Upper lobe of left lung (tissue), 4 donors: ENCODE measurements at regions not wholly inside any gene's neighbourhood (a gene's known extent, or its start where the extent isn't known, plus 50 kb on each side); places are given as distances from the start of the nearest gene placed in this dataset.

Experiments used
- CTCF ChIP-seq, 6 experiments: fragments of 450-650 bp in 4 of 6; fragments of 200-600 bp in 2 of 6; sonication (generic) in 2 of 6; IDR thresholded peaks; one replicate each; pipeline ENCODE4 v1.5.1; 2016 to 2019; ENCODE audit warnings: antibody characterized with exemption in 6 of 6
- POLR2A ChIP-seq, 4 donors: fragments of 450-650 bp; IDR thresholded peaks; one replicate each; pipeline ENCODE4 v1.5.1; 2016 to 2017; ENCODE audit warnings: antibody characterized with exemption in 4 of 4, mild to moderate bottlenecking in 2 of 4
- POLR2AphosphoS5 ChIP-seq, 2 donors: sonication (generic); formaldehyde crosslinking; IDR thresholded peaks; one replicate each; pipeline ENCODE4 v1.5.1; 2017; ENCODE audit warnings: antibody characterized with exemption in 2 of 2

DNA sequence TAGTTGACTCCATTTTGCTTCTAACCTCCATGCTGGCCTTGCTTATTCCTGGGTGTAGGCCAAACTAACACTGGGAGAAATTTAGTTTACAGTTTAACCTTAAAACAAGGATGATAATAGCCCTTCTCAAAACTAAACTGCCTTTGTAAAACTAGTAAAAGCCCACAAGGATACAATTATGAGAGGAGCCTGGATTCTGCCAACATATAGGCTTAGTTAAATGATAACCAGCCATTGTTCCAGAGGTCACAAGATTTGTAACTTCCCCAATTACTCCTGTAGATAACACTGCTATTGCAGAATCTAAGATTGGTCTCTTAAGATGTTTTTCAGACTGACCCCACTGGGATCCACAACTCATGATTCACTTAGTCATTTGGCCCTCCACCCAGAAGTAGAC lies 2300.3 kb upstream of the C9orf72 start:
- TF ChIP-seq CTCF (IDR thresholded peaks at IDR 0.05), result no peak
- TF ChIP-seq POLR2A (IDR thresholded peaks at IDR 0.05), result no peak
- no peak for TF ChIP-seq POLR2AphosphoS5 (IDR thresholded peaks at IDR 0.05)
